Stimulated activated naive CD4-positive, alpha-beta T cell (primary cell): ENCODE measurements at regions not wholly inside any gene's neighbourhood (a gene's known extent, or its start where the extent isn't known, plus 50 kb on each side); places are given as distances from the start of the nearest gene placed in this dataset.
"Not testable (repeated sequence)": the region's sequence is repeated elsewhere in the genome, so short reads cannot be mapped to it uniquely, and the experiment has no call there.

Source experiments
- DNase-seq, 6 experiments: peaks; one replicate each; lab custom pipeline; 2025; lab: John Stamatoyannopoulos, UW

GRCh38 chr9:18296702-18297055 lies 177.3 kb upstream of the ADAMTSL1 start:
- no peak for DNase-seq

- DNase-seq = no peak
These were observed 176.7 kb upstream of the ADAMTSL1 start for GRCh38 chr9:18297056-18297841.

GRCh38 chr9:18299449-18299848 lies 174.5 kb upstream of the ADAMTSL1 start:
- DNase-seq = no peak

- not testable (repeated sequence) for DNase-seq
These were observed 168.7 kb upstream of the ADAMTSL1 start for GRCh38 chr9:18305167-18305806.

GRCh38 chr9:18314316-18314715 lies 159.6 kb upstream of the ADAMTSL1 start:
- DNase-seq = no peak

- no peak for DNase-seq
These were observed 156.1 kb upstream of the ADAMTSL1 start for GRCh38 chr9:18317896-18318295.

- no peak for DNase-seq
These were observed 154.0 kb upstream of the ADAMTSL1 start for GRCh38 chr9:18319918-18320445.

- DNase-seq = no peak
These were observed 148.8 kb upstream of the ADAMTSL1 start for GRCh38 chr9:18324928-18325745.

- DNase-seq = not testable (repeated sequence)
These were observed 148.3 kb upstream of the ADAMTSL1 start for GRCh38 chr9:18325746-18326011.

- no peak for DNase-seq
These were observed 146.8 kb upstream of the ADAMTSL1 start for GRCh38 chr9:18327121-18327520.

- no peak for DNase-seq
These were observed 143.3 kb upstream of the ADAMTSL1 start for GRCh38 chr9:18330401-18331309.

- DNase-seq = no peak
These were observed 142.7 kb upstream of the ADAMTSL1 start for GRCh38 chr9:18331310-18331684.

GRCh38 chr9:18331808-18332209 lies 142.1 kb upstream of the ADAMTSL1 start:
- no peak for DNase-seq

- no peak for DNase-seq
These were observed 140.8 kb upstream of the ADAMTSL1 start for GRCh38 chr9:18333157-18333556.

GRCh38 chr9:18335825-18336224 lies 138.1 kb upstream of the ADAMTSL1 start:
- DNase-seq = no peak

- DNase-seq = no peak
These were observed 135.9 kb upstream of the ADAMTSL1 start for GRCh38 chr9:18338042-18338441.

- no peak for DNase-seq
These were observed 130.2 kb upstream of the ADAMTSL1 start for GRCh38 chr9:18343784-18344183.

- no peak for DNase-seq
These were observed 127.2 kb upstream of the ADAMTSL1 start for GRCh38 chr9:18346745-18347144.

GRCh38 chr9:18347386-18348082 lies 126.4 kb upstream of the ADAMTSL1 start:
- DNase-seq = no peak

- DNase-seq = no peak
These were observed 125.9 kb upstream of the ADAMTSL1 start for GRCh38 chr9:18348083-18348475.

- DNase-seq = no peak
These were observed 124.4 kb upstream of the ADAMTSL1 start for GRCh38 chr9:18349530-18349929.
